GM10266 (cell line): ENCODE measurements at regions not wholly inside any gene's neighbourhood (a gene's known extent, or its start where the extent isn't known, plus 50 kb on each side); places are given as distances from the start of the nearest gene placed in this dataset.

Experiments used
- DNase-seq: peaks from one replicate; pipeline ENCODE4 v3.0.0; 2012; ENCODE audit errors: extremely low spot score
- CTCF ChIP-seq: IDR thresholded peaks from 2 replicates; pipeline ENCODE4 v1.5.1; 2012; ENCODE audit warnings: mild to moderate bottlenecking, low read depth; ENCODE audit not compliant: control insufficient read depth, insufficient read depth; ENCODE audit errors: missing control alignments

GRCh38 chr6:138622967-138623366 lies 123.7 kb upstream of the NHSL1 start:
- TF ChIP-seq CTCF: no peak
- DNase-seq: no peak

- no peak for DNase-seq
- no peak for TF ChIP-seq CTCF
Observed at GRCh38 chr6:138631566-138631965, 132.3 kb upstream of the NHSL1 start.

- no peak for TF ChIP-seq CTCF
- DNase-seq: no peak
Observed at GRCh38 chr6:138637822-138638221, 135.7 kb upstream of the CCDC28A start.

GRCh38 chr6:138638604-138639003 lies 135.0 kb upstream of the CCDC28A start:
- DNase-seq: no peak
- no peak for TF ChIP-seq CTCF

GRCh38 chr6:138640028-138640427 lies 133.5 kb upstream of the CCDC28A start:
- DNase-seq: peak; percentile 11
- no peak for TF ChIP-seq CTCF

GRCh38 chr6:138643210-138643609 lies 130.4 kb upstream of the CCDC28A start:
- no peak for DNase-seq

More at GRCh38 chr6:138643210-138643609, 130.4 kb upstream of the CCDC28A start:
- no peak for TF ChIP-seq CTCF
